Activated CD4-positive, CD25-positive, alpha-beta regulatory T cell (primary cell): ENCODE measurements at regions not wholly inside any gene's neighbourhood (a gene's known extent, or its start where the extent isn't known, plus 50 kb on each side); places are given as distances from the start of the nearest gene placed in this dataset.

Source experiments
- DNase-seq, 4 experiments: peaks; one replicate each; lab custom pipeline; 2025; lab: John Stamatoyannopoulos, UW

GRCh38 chr4:164402554-164402953, 351.4 kb upstream of the SMIM31 start:
- DNase-seq = no peak

- DNase-seq = no peak
Observed at GRCh38 chr4:164405774-164406173, 348.2 kb upstream of the SMIM31 start.

DNA sequence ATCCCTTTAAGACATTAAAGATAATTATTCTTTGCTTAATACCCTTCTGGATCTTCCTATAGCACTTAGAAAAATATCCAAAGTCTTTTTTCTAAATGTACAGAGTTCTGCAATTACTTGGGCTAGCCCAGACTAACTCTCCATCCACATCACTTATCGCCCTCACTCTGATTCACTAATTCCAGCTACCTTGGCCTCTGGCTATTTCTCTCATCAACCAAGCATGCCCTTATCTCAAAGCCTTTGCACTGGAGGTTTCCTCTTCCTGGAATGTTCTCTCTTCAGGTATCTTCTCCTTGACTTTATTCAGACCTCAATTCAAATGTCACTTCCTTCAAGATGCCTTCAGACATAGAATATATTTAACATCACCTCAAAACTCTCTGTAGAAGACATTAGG, 345.1 kb upstream of the SMIM31 start:
- no peak for DNase-seq

DNA sequence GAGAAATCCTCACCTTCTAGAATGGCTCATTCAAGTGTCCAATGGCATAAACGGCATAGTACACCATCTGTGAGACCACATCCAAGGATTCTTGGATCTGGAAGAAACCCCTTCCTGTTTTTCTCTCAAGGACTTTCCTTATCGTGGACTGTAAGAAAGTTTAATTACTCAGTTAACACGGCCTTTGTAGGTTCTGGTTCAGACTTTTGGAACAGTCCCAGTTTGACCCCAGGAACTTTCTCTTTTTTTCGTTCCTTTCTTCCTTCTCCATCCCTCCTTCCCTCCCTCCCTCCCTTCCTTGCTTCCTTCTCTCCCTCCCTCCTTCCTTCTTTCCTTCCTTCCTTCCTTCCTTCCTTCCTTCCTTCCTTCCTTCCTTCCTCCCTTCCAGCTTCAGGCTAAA, 343.5 kb upstream of the SMIM31 start:
- no peak for DNase-seq

- DNase-seq = no peak
Observed at GRCh38 chr4:164412246-164412645, 341.7 kb upstream of the SMIM31 start.

DNA sequence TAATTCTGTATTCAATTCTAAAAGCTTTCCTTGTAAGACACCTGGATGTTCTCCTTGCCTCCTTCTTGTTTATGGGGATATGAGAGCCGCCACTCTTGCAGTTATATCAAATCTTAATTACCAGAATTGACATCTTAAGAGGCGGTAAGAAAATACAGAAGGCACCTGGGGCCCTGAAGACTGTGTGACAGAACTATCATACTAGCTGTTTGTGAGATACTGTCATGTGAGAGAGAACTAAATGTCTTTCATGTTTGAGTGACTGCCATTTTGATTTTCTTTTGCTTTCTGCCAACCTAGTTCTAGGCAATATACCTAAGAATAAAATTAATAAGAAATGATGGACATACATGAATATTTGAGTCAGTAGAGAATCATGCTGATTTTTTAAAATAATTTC, 340.2 kb upstream of the SMIM31 start:
- no peak for DNase-seq

DNA sequence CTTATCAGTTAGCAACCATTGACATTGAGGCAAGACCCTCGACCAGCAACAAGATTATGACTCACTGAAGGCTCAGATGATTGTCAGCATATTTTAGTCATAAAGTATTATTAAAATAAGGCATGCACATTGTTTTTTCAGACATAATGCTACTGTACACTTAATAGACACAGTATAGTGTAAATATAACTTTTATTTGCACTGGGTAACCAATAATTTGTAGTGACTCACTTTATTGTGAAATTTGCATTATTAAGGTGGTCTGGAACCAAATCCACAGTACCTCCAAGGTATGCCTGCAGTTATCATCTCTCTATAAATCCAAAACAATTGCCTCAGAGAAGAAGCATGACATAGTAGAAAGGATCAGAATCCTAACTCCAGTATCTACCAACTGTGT, 330.1 kb upstream of the SMIM31 start:
- DNase-seq = no peak

- DNase-seq = no peak
Observed at GRCh38 chr4:164424846-164425245, 329.1 kb upstream of the SMIM31 start.

DNA sequence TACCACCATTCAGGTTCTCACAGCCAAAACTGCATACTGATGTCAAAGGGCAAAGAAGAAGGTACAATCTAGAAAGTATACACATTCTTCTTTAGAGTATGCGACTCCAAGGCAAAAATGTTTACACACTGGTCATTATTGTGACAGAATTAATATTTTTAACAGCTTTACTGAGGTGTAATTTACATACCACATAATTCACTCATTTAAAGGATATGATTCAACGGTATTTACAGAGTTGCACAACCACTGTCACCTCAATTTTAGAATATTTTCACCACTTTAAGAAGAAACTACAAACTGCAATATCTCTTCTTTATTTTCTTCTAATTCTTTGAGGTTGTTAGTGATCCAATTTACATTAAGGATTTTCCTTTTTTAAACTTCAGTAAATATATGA, 325.4 kb upstream of the SMIM31 start:
- DNase-seq = no peak

DNA sequence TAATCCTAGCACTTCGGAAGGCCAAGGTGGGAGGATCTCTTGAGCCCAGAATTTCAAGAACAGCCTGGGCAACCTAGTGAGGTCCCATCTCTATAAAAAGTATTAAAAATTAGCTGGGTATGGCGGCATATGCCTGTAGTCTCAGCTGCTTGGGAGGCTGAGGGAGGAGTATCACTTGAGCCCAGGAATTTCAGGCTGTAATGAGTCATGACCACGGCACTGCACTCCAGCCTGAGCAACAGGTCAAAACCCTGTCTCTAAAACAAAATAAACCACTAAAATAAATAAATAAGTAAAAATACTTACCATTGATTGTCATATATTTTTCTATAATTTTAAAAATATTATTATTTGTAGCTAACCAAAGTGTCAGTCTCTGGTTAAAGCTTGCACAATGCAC, 315.6 kb upstream of the SMIM31 start:
- DNase-seq = no peak

DNA sequence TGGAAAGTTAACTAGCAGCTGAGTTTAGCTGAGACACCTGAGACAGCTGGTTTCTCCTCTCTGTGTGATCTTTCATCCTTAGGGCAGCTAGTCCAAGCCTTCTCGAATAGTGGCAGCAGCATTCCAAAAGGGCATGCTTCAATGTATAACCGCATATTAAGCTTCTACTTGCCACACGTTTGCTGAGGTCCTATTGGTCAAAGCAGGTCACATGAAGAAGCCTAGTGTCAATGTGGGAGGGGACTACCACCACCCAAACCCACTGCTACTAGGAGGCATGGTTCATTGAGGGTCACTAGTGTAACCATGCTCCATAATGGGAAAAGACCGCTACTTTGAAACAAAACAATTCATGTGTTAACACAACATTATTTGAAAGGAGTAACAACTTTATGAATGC, 314.9 kb upstream of the SMIM31 start:
- DNase-seq = no peak

GRCh38 chr4:164440199-164440598, 313.7 kb upstream of the SMIM31 start:
- no peak for DNase-seq

DNA sequence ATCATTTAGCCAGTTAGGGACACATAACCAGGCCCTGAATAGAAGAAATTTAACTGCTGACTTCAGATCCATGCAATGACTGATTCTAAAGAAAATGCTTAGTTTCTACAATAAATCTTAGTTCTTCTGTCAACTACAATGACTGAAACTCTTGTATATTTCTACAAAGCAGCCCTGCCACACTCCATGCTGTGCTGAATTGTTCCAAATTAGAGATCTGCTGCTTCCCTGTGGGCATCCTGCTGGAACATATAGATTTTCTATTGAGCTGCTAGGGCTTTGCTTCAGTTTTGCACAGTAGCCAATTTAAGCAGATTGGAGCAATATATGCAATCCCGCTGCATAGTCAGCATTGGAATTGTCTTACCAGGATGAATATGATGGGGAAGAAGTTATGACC, 312.8 kb upstream of the SMIM31 start:
- no peak for DNase-seq

GRCh38 chr4:164442180-164442579, 311.8 kb upstream of the SMIM31 start:
- no peak for DNase-seq

DNA sequence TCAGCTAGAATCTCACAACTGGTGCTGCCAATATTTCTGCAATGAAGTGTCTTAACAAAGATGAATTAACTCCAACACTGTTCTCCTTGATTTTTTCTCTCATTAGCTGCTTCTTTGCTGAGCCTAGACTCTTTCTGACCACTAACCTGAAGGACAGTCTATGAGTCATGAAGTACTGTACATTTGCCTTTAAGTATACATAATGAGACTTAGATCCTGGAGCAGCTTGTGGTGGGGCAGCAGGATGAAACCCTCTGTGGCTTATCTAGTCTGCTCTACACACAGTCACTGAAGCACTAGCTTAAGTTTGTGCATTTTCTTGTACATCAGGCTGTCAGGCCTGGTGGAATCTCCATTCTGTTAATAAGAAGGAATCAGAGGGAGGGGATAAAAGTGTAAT, 307.4 kb upstream of the SMIM31 start:
- no peak for DNase-seq

DNA sequence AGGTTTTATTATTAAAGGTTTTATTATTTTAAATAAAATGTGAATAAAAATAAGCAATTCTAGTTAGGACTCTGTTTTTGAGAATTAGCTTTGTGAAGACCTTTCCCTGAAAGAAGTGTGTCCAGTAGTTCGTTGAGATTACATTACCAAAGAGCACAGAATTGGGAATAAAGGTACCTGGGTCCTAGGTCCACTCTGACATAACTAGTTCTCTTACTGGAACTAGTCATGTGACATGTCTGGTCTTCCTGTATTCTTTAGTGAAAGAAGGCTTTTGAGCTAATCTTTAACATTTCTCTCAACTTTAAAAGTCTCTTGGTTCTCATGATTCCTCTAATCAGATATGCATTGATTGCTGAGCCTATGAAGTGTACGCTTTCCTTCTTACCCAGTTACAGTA, 292.0 kb upstream of the SMIM31 start:
- no peak for DNase-seq

DNA sequence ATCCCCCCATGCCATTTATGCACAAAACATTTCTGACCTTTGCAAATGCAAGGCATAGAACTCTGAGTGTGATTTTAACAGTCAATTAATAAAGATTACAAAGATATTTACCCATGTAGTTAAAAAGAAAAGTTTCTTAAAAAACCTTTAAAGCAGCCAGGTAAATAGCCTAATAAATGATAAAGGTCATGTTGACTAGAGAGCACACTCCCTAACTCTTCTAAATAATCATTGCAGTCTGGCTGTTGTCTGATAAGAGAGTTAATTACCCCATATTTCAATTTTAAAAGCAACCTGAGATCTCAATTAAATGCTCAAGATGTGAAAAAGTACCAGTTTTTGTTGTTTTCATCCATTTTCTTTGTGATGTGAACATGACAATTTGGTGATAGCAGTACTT, 291.5 kb upstream of the SMIM31 start:
- DNase-seq = no peak

DNA sequence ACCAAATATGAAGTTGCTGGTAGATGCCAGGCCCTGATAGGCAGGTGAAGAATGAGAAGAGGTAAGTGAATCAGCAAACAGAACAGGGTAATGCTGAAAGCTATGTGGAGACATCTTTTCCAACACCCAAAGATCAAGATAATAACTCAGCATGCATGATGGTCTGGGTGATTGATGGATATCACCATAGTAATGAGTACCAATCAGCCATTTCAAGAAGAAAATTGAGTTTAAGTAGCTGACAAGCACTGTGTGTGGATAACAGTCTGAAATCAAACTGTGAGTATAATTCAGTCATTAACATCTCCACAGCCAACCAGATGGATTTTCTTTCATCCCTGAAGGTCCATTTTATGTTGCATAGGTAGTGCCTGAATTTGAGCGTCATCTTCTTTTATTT, 289.6 kb upstream of the SMIM31 start:
- no peak for DNase-seq

DNA sequence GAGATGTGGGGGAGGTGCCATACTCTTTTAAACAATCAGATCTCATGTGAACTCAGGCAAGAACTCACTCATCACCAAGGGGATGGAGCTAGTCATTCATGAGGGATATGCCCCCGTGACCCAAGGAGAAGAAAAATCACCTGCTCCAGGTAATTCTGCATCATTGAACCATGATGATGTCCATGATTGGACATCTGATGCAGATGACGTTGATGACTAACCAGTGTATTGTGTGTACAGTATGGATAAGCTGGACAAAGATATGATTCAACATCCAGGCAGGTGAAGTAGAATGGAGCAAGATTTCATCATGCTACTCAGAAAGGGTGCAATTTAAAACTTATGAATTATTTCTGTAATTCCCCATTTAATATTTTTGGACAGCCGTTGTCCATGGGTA, 286.4 kb upstream of the SMIM31 start:
- no peak for DNase-seq

GRCh38 chr4:164481306-164482091, 272.4 kb upstream of the SMIM31 start:
- DNase-seq = no peak

GRCh38 chr4:164482092-164482404, 271.9 kb upstream of the SMIM31 start:
- no peak for DNase-seq

- no peak for DNase-seq
Observed at GRCh38 chr4:164482758-164483157, 271.2 kb upstream of the SMIM31 start.

- no peak for DNase-seq
Observed at GRCh38 chr4:164483711-164484110, 270.2 kb upstream of the SMIM31 start.

DNA sequence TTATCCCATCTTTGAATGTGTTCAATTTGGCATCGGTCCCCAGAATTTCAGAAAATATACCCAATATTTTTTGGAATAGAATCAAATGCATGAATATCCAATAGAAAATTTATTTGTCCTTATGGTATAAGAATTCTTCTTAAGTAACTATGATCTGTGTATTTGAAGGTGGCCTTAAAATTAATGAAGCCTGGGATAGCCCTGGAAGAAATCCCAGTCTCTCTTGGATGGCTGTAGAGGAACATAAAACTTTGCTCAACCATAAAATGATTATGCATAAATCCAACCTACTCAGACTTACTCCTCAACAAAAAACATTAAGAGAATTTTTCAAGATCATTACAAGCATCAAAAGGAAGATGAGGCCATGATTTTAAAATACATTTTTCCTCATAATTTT, 269.4 kb upstream of the SMIM31 start:
- no peak for DNase-seq

- no peak for DNase-seq
Observed at GRCh38 chr4:164485136-164485535, 268.8 kb upstream of the SMIM31 start.
